Kidney tubule cell (primary cell): ENCODE measurements at regions not wholly inside any gene's neighbourhood (a gene's known extent, or its start where the extent isn't known, plus 50 kb on each side); places are given as distances from the start of the nearest gene placed in this dataset.

Experiments used
- DNase-seq: peaks from one replicate; pipeline ENCODE4 v3.0.0-alpha.2; 2018; ENCODE audit warnings: low spot score

GRCh38 chr9:134987906-134988700 is 70.4 kb upstream of the FCN1 start:
- no peak for DNase-seq

GRCh38 chr9:134988706-134989105 is 71.0 kb upstream of the FCN1 start:
- DNase-seq: no peak

GRCh38 chr9:134989206-134990065 is 71.7 kb upstream of the FCN1 start:
- DNase-seq: no peak

- no peak for DNase-seq
These were observed 74.4 kb upstream of the FCN1 start for GRCh38 chr9:134991808-134992754.

- DNase-seq: peak; percentile 10
These were observed 75.0 kb upstream of the FCN1 start for GRCh38 chr9:134992755-134993124.

- DNase-seq: no peak
These were observed 75.7 kb upstream of the FCN1 start for GRCh38 chr9:134993416-134993815.

- no peak for DNase-seq
These were observed 76.4 kb upstream of the FCN1 start for GRCh38 chr9:134993996-134994720.

GRCh38 chr9:134994926-134995791 is 77.4 kb upstream of the FCN1 start:
- no peak for DNase-seq

- no peak for DNase-seq
These were observed 78.0 kb upstream of the FCN1 start for GRCh38 chr9:134995792-134996120.

GRCh38 chr9:134996591-134997530 is 79.1 kb upstream of the FCN1 start:
- no peak for DNase-seq

- DNase-seq: no peak
These were observed 83.0 kb upstream of the FCN1 start for GRCh38 chr9:135000647-135001245.

- no peak for DNase-seq
These were observed 83.8 kb upstream of the FCN1 start for GRCh38 chr9:135001526-135001925.

- DNase-seq: no peak
These were observed 84.6 kb upstream of the FCN1 start for GRCh38 chr9:135002336-135002735.

- DNase-seq: no peak
These were observed 84.7 kb upstream of the OLFM1 start for GRCh38 chr9:135002802-135003201.

- DNase-seq: no peak
These were observed 82.7 kb upstream of the OLFM1 start for GRCh38 chr9:135004772-135005171.

- DNase-seq: no peak
These were observed 80.4 kb upstream of the OLFM1 start for GRCh38 chr9:135006911-135007570.

GRCh38 chr9:135007601-135008000 is 79.9 kb upstream of the OLFM1 start:
- DNase-seq: no peak

- DNase-seq: no peak
These were observed 79.1 kb upstream of the OLFM1 start for GRCh38 chr9:135008416-135008815.
